IMR-90 (cell line): ENCODE measurements at regions not wholly inside any gene's neighbourhood (a gene's known extent, or its start where the extent isn't known, plus 50 kb on each side); places are given as distances from the start of the nearest gene placed in this dataset.

ENCODE experiments used
- CEBPB ChIP-seq: IDR thresholded peaks from 2 replicates; pipeline ENCODE4 v1.6.1; 2012; ENCODE audit warnings: low read depth, low read length, improper control_type of control experiment
- CHD1 ChIP-seq: IDR thresholded peaks from 2 replicates; pipeline ENCODE4 v1.6.1; 2012; ENCODE audit warnings: low read depth, low read length, improper control_type of control experiment
- FOS ChIP-seq: fragments of 150-350 bp; IDR thresholded peaks from 2 replicates; pipeline ENCODE4 v1.6.1; 2016; ENCODE audit warnings: low read depth, low read length
- MXI1 ChIP-seq: IDR thresholded peaks from 2 replicates; pipeline ENCODE4 v1.6.1; 2012; ENCODE audit warnings: low read depth, mild to moderate bottlenecking, low read length, moderate library complexity, borderline replicate concordance
- POLR2A ChIP-seq: IDR thresholded peaks from 2 replicates; pipeline ENCODE4 v1.6.1; 2012; ENCODE audit warnings: mild to moderate bottlenecking, low read depth, low read length
- RAD21 ChIP-seq: IDR thresholded peaks from 2 replicates; pipeline ENCODE4 v1.6.1; 2012; ENCODE audit warnings: low read length, improper control_type of control experiment
- SMC3 ChIP-seq: fragments of 150-350 bp; IDR thresholded peaks from 2 replicates; pipeline ENCODE4 v1.6.1; 2016; ENCODE audit warnings: low read depth, mild to moderate bottlenecking, antibody characterized with exemption, low read length, moderate library complexity
- USF2 ChIP-seq: fragments of 150-350 bp; IDR thresholded peaks from 2 replicates; pipeline ENCODE4 v1.6.1; 2017; ENCODE audit warnings: mild to moderate bottlenecking, antibody characterized with exemption, low read length, low read depth
- TF ChIP-seq, protein P1 (sequence below): conservative IDR thresholded peaks from 2 replicates; pipeline ENCODE4 v1.5.1; 2012; ENCODE audit warnings: mild to moderate bottlenecking, low read depth, low read length, improper control_type of control experiment

GRCh38 chr6:104282581-104282980 lies 577.1 kb downstream of the HACE1 start:
- TF ChIP-seq, protein P1, sequence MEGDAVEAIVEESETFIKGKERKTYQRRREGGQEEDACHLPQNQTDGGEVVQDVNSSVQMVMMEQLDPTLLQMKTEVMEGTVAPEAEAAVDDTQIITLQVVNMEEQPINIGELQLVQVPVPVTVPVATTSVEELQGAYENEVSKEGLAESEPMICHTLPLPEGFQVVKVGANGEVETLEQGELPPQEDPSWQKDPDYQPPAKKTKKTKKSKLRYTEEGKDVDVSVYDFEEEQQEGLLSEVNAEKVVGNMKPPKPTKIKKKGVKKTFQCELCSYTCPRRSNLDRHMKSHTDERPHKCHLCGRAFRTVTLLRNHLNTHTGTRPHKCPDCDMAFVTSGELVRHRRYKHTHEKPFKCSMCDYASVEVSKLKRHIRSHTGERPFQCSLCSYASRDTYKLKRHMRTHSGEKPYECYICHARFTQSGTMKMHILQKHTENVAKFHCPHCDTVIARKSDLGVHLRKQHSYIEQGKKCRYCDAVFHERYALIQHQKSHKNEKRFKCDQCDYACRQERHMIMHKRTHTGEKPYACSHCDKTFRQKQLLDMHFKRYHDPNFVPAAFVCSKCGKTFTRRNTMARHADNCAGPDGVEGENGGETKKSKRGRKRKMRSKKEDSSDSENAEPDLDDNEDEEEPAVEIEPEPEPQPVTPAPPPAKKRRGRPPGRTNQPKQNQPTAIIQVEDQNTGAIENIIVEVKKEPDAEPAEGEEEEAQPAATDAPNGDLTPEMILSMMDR, result no peak
- TF ChIP-seq MXI1 (no peak), POLR2A (no peak), USF2 (no peak), CEBPB (no peak), RAD21 (no peak), FOS (no peak), CHD1 (no peak), SMC3 (no peak)
